ENCODE measurements at regions not wholly inside any gene's neighbourhood (a gene's known extent, or its start where the extent isn't known, plus 50 kb on each side); places are given as distances from the start of the nearest gene placed in this dataset.

DNA sequence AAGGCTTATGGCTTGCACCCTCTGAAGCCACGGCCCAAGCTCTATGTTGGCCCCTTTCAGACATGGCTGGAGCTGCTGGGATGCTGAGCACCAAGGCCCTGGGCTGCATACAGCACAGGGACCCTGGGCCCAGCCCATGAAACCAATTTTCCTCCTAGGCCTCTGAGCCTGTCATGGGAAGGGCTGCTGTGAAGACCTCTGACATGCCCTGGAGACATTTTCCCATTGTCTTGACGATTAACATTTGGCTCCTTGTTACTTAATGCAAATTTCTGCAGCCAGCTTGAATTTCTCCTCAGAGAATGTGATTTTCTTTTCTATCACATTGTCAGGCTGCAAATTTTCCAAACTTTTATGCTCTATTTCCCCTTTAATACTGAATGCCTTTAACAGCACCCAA is 844.7 kb downstream of the PCDH18 start:
- TF ChIP-seq, protein P1, sequence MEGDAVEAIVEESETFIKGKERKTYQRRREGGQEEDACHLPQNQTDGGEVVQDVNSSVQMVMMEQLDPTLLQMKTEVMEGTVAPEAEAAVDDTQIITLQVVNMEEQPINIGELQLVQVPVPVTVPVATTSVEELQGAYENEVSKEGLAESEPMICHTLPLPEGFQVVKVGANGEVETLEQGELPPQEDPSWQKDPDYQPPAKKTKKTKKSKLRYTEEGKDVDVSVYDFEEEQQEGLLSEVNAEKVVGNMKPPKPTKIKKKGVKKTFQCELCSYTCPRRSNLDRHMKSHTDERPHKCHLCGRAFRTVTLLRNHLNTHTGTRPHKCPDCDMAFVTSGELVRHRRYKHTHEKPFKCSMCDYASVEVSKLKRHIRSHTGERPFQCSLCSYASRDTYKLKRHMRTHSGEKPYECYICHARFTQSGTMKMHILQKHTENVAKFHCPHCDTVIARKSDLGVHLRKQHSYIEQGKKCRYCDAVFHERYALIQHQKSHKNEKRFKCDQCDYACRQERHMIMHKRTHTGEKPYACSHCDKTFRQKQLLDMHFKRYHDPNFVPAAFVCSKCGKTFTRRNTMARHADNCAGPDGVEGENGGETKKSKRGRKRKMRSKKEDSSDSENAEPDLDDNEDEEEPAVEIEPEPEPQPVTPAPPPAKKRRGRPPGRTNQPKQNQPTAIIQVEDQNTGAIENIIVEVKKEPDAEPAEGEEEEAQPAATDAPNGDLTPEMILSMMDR (tag by site-specific recombination; IDR thresholded peaks at IDR 0.05), result no peak
- TF ChIP-seq YY1 (tag by site-specific recombination; IDR thresholded peaks at IDR 0.05) (no peak), SETDB1 (IDR thresholded peaks at IDR 0.05; ENCODE audit: insufficient read length, low read length) (no peak), ZNF768 (tag by site-specific recombination; IDR thresholded peaks at IDR 0.05) (no peak), ZBTB1 (tag by site-specific recombination; IDR thresholded peaks at IDR 0.05) (no peak), ZNF274 (IDR thresholded peaks at IDR 0.05; ENCODE audit: low read length) (no peak), ZNF274 (tag by site-specific recombination; IDR thresholded peaks at IDR 0.05; ENCODE audit: borderline replicate concordance) (no peak)
- TF ChIP-seq, protein P2, sequence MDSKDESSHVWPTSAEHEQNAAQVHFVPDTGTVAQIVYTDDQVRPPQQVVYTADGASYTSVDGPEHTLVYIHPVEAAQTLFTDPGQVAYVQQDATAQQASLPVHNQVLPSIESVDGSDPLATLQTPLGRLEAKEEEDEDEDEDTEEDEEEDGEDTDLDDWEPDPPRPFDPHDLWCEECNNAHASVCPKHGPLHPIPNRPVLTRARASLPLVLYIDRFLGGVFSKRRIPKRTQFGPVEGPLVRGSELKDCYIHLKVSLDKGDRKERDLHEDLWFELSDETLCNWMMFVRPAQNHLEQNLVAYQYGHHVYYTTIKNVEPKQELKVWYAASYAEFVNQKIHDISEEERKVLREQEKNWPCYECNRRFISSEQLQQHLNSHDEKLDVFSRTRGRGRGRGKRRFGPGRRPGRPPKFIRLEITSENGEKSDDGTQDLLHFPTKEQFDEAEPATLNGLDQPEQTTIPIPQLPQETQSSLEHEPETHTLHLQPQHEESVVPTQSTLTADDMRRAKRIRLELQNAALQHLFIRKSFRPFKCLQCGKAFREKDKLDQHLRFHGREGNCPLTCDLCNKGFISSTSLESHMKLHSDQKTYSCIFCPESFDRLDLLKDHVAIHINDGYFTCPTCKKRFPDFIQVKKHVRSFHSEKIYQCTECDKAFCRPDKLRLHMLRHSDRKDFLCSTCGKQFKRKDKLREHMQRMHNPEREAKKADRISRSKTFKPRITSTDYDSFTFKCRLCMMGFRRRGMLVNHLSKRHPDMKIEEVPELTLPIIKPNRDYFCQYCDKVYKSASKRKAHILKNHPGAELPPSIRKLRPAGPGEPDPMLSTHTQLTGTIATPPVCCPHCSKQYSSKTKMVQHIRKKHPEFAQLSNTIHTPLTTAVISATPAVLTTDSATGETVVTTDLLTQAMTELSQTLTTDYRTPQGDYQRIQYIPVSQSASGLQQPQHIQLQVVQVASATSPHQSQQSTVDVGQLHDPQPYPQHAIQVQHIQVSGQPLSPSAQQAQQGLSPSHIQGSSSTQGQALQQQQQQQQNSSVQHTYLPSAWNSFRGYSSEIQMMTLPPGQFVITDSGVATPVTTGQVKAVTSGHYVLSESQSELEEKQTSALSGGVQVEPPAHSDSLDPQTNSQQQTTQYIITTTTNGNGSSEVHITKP (tag by site-specific recombination; IDR thresholded peaks at IDR 0.05), result no peak
- TF ChIP-seq, protein P3, sequence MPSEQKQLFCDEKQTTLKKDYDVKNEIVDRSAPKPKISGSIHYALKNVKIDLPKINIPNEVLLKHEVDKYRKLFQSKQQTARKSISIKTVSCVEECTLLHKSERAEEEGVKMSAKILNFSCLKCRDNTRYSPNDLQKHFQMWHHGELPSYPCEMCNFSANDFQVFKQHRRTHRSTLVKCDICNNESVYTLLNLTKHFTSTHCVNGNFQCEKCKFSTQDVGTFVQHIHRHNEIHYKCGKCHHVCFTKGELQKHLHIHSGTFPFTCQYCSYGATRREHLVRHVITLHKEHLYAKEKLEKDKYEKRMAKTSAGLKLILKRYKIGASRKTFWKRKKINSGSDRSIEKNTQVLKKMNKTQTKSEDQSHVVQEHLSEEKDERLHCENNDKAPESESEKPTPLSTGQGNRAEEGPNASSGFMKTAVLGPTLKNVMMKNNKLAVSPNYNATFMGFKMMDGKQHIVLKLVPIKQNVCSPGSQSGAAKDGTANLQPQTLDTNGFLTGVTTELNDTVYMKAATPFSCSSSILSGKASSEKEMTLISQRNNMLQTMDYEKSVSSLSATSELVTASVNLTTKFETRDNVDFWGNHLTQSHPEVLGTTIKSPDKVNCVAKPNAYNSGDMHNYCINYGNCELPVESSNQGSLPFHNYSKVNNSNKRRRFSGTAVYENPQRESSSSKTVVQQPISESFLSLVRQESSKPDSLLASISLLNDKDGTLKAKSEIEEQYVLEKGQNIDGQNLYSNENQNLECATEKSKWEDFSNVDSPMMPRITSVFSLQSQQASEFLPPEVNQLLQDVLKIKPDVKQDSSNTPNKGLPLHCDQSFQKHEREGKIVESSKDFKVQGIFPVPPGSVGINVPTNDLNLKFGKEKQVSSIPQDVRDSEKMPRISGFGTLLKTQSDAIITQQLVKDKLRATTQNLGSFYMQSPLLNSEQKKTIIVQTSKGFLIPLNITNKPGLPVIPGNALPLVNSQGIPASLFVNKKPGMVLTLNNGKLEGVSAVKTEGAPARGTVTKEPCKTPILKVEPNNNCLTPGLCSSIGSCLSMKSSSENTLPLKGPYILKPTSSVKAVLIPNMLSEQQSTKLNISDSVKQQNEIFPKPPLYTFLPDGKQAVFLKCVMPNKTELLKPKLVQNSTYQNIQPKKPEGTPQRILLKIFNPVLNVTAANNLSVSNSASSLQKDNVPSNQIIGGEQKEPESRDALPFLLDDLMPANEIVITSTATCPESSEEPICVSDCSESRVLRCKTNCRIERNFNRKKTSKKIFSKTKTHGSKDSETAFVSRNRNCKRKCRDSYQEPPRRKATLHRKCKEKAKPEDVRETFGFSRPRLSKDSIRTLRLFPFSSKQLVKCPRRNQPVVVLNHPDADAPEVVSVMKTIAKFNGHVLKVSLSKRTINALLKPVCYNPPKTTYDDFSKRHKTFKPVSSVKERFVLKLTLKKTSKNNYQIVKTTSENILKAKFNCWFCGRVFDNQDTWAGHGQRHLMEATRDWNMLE (tag by site-specific recombination; conservative IDR thresholded peaks at IDR 0.05; ENCODE audit: low read depth), result no peak
